ENCODE measurements at regions not wholly inside any gene's neighbourhood (a gene's known extent, or its start where the extent isn't known, plus 50 kb on each side); places are given as distances from the start of the nearest gene placed in this dataset.

GRCh38 chr20:56060486-56060885 is 55.2 kb upstream of the CBLN4 start:
- H4K20me1 ChIP-seq (ENCODE audit: control insufficient read depth, extremely low read depth, insufficient read depth, low read length), result no peaks in the 10 kb centered on the region
- no peak for TF ChIP-seq EZH2 (IDR thresholded peaks at IDR 0.05; ENCODE audit: low read length)
- TF ChIP-seq, protein P1, sequence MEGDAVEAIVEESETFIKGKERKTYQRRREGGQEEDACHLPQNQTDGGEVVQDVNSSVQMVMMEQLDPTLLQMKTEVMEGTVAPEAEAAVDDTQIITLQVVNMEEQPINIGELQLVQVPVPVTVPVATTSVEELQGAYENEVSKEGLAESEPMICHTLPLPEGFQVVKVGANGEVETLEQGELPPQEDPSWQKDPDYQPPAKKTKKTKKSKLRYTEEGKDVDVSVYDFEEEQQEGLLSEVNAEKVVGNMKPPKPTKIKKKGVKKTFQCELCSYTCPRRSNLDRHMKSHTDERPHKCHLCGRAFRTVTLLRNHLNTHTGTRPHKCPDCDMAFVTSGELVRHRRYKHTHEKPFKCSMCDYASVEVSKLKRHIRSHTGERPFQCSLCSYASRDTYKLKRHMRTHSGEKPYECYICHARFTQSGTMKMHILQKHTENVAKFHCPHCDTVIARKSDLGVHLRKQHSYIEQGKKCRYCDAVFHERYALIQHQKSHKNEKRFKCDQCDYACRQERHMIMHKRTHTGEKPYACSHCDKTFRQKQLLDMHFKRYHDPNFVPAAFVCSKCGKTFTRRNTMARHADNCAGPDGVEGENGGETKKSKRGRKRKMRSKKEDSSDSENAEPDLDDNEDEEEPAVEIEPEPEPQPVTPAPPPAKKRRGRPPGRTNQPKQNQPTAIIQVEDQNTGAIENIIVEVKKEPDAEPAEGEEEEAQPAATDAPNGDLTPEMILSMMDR (optimal IDR thresholded peaks at IDR 0.05 in 1 of 3, IDR thresholded peaks at IDR 0.05 in 1 of 3, conservative IDR thresholded peaks at IDR 0.05 in 1 of 3; ENCODE audit: extremely low read depth in 1 of 3, insufficient read depth in 2 of 3, low read length in 3 of 3), result no peak
- dilution Hi-C loops (cut with MboI; ENCODE audit: extremely low pct_ligation_motif_present, low sequenced_read_pairs), result no loop called here

GRCh38 chr20:56069016-56069415 is 63.7 kb upstream of the CBLN4 start:
- Histone ChIP-seq H3K9ac (ENCODE audit: control insufficient read depth, extremely low read depth, insufficient read depth, low read length) (no peak overlapping the region), H3K9me3 (ENCODE audit: control insufficient read depth, low read depth, low read length) (no peaks in the 10 kb centered on the region), H3K27ac (ENCODE audit: control insufficient read depth, insufficient read depth, low read length) (no peak overlapping the region), H3K4me2 (ENCODE audit: control insufficient read depth, extremely low read depth, insufficient read depth, low read depth, low read length) (no peak overlapping the region), H3K4me1 (ENCODE audit: control insufficient read depth, extremely low read depth, insufficient read depth, low read length) (no peaks in the 10 kb centered on the region), H3K79me2 (ENCODE audit: control insufficient read depth, insufficient read depth, low read length) (no peaks in the 10 kb centered on the region), H2AFZ (ENCODE audit: control insufficient read depth, low read length) (no peak overlapping the region), H3K9me1 (ENCODE audit: control insufficient read depth, extremely low read depth, insufficient read depth, low read length) (no peaks in the 10 kb centered on the region), H3K4me3 (ENCODE audit: control insufficient read depth in 2 of 3, extremely low read depth in 1 of 3, insufficient read depth in 2 of 3, low read depth in 1 of 3, low read length in 3 of 3) (no peak overlapping the region), H4K20me1 (ENCODE audit: control insufficient read depth, extremely low read depth, insufficient read depth, low read length) (no peaks in the 10 kb centered on the region), H3K27me3 (ENCODE audit: control insufficient read depth, extremely low read depth, insufficient read depth, low read length) (no peaks in the 10 kb centered on the region), H3K36me3 (ENCODE audit: control insufficient read depth in 2 of 2, extremely low read depth in 1 of 2, insufficient read depth in 2 of 2, low read length in 2 of 2) (no peaks in the 10 kb centered on the region)
- dilution Hi-C loops (cut with MboI; ENCODE audit: extremely low pct_ligation_motif_present, low sequenced_read_pairs), result no loop called here
- FAIRE-seq, result no peak
- no peak for TF ChIP-seq EZH2 (IDR thresholded peaks at IDR 0.05; ENCODE audit: low read length)
- TF ChIP-seq, protein P1 (optimal IDR thresholded peaks at IDR 0.05 in 1 of 3, IDR thresholded peaks at IDR 0.05 in 1 of 3, conservative IDR thresholded peaks at IDR 0.05 in 1 of 3; ENCODE audit: extremely low read depth in 1 of 3, insufficient read depth in 2 of 3, low read length in 3 of 3), result no peak
- DNase-seq (ENCODE audit: low read depth, low spot score), result no peak

More at GRCh38 chr20:56060486-56060885, 55.2 kb upstream of the CBLN4 start:
- Histone ChIP-seq H3K9me3 (ENCODE audit: control insufficient read depth, low read depth, low read length) (no peaks in the 10 kb centered on the region), H3K27me3 (ENCODE audit: control insufficient read depth, extremely low read depth, insufficient read depth, low read length) (no peaks in the 10 kb centered on the region), H3K4me2 (ENCODE audit: control insufficient read depth, extremely low read depth, insufficient read depth, low read depth, low read length) (no peak overlapping the region), H3K9me1 (ENCODE audit: control insufficient read depth, extremely low read depth, insufficient read depth, low read length) (no peaks in the 10 kb centered on the region), H3K9ac (ENCODE audit: control insufficient read depth, extremely low read depth, insufficient read depth, low read length) (no peak overlapping the region), H3K36me3 (ENCODE audit: control insufficient read depth in 2 of 2, extremely low read depth in 1 of 2, insufficient read depth in 2 of 2, low read length in 2 of 2) (no peaks in the 10 kb centered on the region), H2AFZ (ENCODE audit: control insufficient read depth, low read length) (no peak overlapping the region), H3K4me1 (ENCODE audit: control insufficient read depth, extremely low read depth, insufficient read depth, low read length) (no peaks in the 10 kb centered on the region), H3K27ac (ENCODE audit: control insufficient read depth, insufficient read depth, low read length) (no peak overlapping the region), H3K4me3 (ENCODE audit: control insufficient read depth in 2 of 3, extremely low read depth in 1 of 3, insufficient read depth in 2 of 3, low read depth in 1 of 3, low read length in 3 of 3) (no peak overlapping the region), H3K79me2 (ENCODE audit: control insufficient read depth, insufficient read depth, low read length) (no peaks in the 10 kb centered on the region)
- DNase-seq (ENCODE audit: low read depth, low spot score) (no peak), FAIRE-seq (no peak)
